Right atrium auricular region (tissue), 2 donors: ENCODE measurements at regions not wholly inside any gene's neighbourhood (a gene's known extent, or its start where the extent isn't known, plus 50 kb on each side); places are given as distances from the start of the nearest gene placed in this dataset.

Experiments used
- DNase-seq: peaks from one replicate; pipeline ENCODE4 v3.0.0-alpha.2; 2019; ENCODE audit warnings: low spot score
- H3K27ac ChIP-seq, 2 donors: fragments of 200-600 bp; sonication (generic); 1 replicate in 1 of 2; 2 replicates in 1 of 2; pipeline ENCODE4 v1.5.1; 2016 to 2019
- H3K27me3 ChIP-seq, 2 donors: fragments of 200-600 bp; sonication (generic); one replicate each; pipeline versions ENCODE4 v1.5.1 to v1.6.0; 2017 to 2019
- H3K36me3 ChIP-seq: fragments of 200-600 bp; sonication (generic); one replicate; pipeline ENCODE4 v1.5.1; 2016
- H3K4me1 ChIP-seq, 2 donors: fragments of 200-600 bp; sonication (generic); one replicate each; pipeline versions ENCODE4 v1.5.1 to v1.6.0; 2017 to 2019
- H3K4me3 ChIP-seq, 2 donors: fragments of 200-600 bp; sonication (generic); 1 replicate in 1 of 2; 2 replicates in 1 of 2; pipeline ENCODE4 v1.5.1; 2017 to 2019; ENCODE audit warnings: mild to moderate bottlenecking in 1 of 2, moderate library complexity in 1 of 2
- H3K9me3 ChIP-seq, 2 donors: fragments of 200-600 bp; sonication (generic); one replicate each; pipeline ENCODE4 v1.5.1; 2019
- CTCF ChIP-seq, 2 donors: fragments of 200-600 bp; sonication (generic); IDR thresholded peaks; one replicate each; pipeline ENCODE4 v1.5.1; 2019; ENCODE audit warnings: antibody characterized with exemption in 2 of 2

- no peak for DNase-seq
- H3K36me3 ChIP-seq, result no peaks in the 10 kb centered on the region
- no peaks in the 10 kb centered on the region for H3K4me1 ChIP-seq
- TF ChIP-seq CTCF (IDR thresholded peaks at IDR 0.05), result no peak
- no peaks in the 10 kb centered on the region for H3K27me3 ChIP-seq
- H3K4me3 ChIP-seq, result no peak overlapping the region
- no peaks in the 10 kb centered on the region for H3K9me3 ChIP-seq
- no peak overlapping the region for H3K27ac ChIP-seq
These were observed 145.1 kb downstream of the KIF26A start for GRCh38 chr14:104283197-104284106.

- Histone ChIP-seq H3K4me1 (no peaks in the 10 kb centered on the region), H3K9me3 (no peaks in the 10 kb centered on the region), H3K27me3 (no peaks in the 10 kb centered on the region), H3K36me3 (no peaks in the 10 kb centered on the region), H3K27ac (no peak overlapping the region), H3K4me3 (no peak overlapping the region)
- TF ChIP-seq CTCF (IDR thresholded peaks at IDR 0.05), result no peak
- no peak for DNase-seq
These were observed 145.8 kb downstream of the KIF26A start for GRCh38 chr14:104284107-104284592.

- Histone ChIP-seq H3K9me3 (no peaks in the 10 kb centered on the region), H3K27ac (no peak overlapping the region), H3K4me1 (no peaks in the 10 kb centered on the region), H3K27me3 (no peaks in the 10 kb centered on the region), H3K4me3 (no peak overlapping the region), H3K36me3 (no peaks in the 10 kb centered on the region)
- no peak for TF ChIP-seq CTCF (IDR thresholded peaks at IDR 0.05)
- no peak for DNase-seq
These were observed 146.5 kb downstream of the KIF26A start for GRCh38 chr14:104284636-104285507.

DNA sequence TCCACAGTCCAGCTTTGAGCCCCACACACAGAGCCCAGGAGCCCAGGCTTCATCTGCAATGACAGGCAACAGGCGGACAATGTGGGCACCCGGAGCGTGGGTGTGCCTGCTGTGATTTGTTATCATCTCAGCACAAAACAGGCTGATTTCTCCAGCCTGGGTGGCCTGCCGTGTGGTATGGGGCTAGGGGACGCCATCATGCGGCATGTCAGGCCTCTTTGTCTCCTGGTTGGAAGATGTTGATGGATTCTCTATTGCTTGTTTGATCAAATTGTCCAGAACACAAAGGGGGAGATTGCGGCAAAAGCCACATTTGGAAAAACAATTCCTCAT is 147.1 kb downstream of the KIF26A start:
- H3K9me3 ChIP-seq, result no peaks in the 10 kb centered on the region
- no peak for DNase-seq
- TF ChIP-seq CTCF (IDR thresholded peaks at IDR 0.05), result no peak
- no peaks in the 10 kb centered on the region for H3K27me3 ChIP-seq
- no peaks in the 10 kb centered on the region for H3K4me1 ChIP-seq
- no peak overlapping the region for H3K4me3 ChIP-seq
- no peak overlapping the region for H3K27ac ChIP-seq
- no peaks in the 10 kb centered on the region for H3K36me3 ChIP-seq

GRCh38 chr14:104286086-104286485 is 147.7 kb downstream of the KIF26A start:
- no peaks in the 10 kb centered on the region for H3K36me3 ChIP-seq
- no peak overlapping the region for H3K4me3 ChIP-seq
- no peaks in the 10 kb centered on the region for H3K4me1 ChIP-seq
- no peak for TF ChIP-seq CTCF (IDR thresholded peaks at IDR 0.05)
- no peak overlapping the region for H3K27ac ChIP-seq
- no peak for DNase-seq
- no peaks in the 10 kb centered on the region for H3K27me3 ChIP-seq
- H3K9me3 ChIP-seq, result no peaks in the 10 kb centered on the region
